ENCODE measurements at regions not wholly inside any gene's neighbourhood (a gene's known extent, or its start where the extent isn't known, plus 50 kb on each side); places are given as distances from the start of the nearest gene placed in this dataset.
"Not testable (repeated sequence)": the region's sequence is repeated elsewhere in the genome, so short reads cannot be mapped to it uniquely, and the experiment has no call there.

- no peak for DNase-seq
Measured at GRCh38 chr18:26648509-26649192, 100.3 kb upstream of the KCTD1 start.

DNA sequence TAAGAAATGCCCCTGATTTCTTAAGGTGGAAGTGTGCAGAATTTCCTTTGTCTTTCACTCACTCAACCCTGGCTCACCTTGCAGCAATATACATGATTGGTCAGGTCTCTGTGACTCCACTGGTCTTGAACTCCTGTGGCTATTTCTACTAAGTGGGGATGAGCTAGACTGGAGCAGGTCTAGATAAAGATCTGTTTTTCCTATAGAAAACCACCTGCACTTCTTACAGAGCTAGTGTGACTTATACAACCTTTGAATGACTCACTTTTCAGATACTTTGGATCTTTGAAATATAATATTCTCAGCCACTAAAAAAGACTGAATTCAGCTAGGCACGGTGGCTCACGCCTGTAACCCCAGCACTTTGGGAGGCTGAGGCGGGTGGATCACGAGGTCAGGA lies 98.5 kb upstream of the KCTD1 start:
- no peak for DNase-seq

DNA sequence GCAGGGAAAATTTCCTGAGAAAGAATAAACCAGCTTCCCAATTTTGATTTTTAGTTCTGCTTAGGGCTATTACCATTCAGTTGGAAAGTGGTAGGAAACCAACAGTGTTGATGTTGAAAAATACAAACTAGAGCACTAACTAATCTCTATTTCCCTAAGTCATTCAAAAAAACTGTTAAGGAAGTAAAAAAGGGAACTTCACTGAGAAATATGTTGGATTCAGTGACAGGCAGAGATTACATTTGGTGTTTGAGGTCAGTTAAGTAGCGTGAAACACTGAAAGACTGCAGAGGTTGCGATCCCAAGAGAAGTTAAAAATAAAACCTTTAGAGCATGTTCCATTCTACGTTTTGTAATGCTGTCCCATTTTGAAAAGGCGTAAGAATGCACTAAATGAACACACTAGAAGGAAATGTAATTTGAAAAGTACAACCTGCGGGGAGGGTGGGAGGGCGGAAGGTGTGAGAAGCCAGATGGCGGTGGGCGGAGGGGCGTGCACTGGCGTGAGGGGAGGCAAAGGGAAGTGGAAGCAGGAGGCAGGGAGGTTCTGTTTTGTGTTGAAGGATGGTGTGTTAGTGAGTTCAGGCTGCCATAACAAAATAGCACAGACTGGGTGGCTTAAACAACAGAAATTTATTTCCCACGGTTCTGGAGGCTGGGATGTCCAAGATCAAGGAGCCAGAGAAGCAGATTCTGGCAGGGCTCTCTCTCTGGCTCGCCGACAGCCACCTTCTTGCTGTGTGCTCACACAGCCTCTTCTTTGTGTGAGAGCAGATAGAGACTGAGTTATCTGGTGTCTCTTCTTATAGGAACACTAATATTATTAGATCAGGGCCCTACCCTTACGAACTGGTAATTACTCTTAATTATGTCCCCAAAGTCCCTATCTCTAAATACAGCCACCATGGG lies 94.3 kb upstream of the KCTD1 start:
- no peak for DNase-seq

DNA sequence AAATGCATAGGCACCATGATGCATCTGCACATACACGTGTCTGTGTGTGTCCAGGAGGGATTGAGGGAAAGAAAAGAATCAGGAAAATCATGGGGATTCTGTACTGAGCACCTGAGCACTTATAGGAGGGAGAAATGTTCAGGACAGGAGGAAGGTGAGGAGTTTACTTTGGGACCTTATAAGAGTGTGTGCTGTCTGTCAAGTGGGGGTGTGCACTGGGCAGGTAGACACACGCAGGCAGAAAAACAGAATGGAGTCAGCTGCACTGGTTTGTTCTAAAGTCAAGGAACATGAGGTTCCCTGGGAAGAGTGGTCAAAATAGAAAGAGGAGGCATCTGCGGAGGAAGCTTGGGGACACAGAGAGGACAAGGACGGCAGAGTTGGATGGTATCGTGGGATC lies 92.2 kb upstream of the KCTD1 start:
- no peak for DNase-seq

DNA sequence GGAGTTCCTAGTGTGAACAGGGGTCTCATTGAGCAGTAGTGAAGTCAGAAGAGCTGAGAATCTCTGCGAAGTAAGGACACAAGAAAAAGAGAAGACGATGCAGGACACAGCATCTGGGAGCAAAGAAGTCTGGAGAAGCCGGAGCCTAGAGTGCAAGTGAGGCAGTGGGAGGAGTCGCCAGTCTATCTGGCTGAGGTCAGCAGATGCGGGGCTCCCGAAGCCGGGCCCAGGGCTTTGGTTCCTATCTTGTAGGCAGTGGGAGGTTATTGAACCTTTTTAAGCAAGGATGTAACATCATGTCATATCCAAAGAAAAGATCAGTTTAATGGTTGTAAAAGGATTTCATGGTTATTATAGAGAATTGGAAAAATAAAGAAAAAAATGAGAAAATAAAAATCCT lies 90.8 kb upstream of the KCTD1 start:
- no peak for DNase-seq

- DNase-seq, result no peak
Measured at GRCh38 chr18:26637983-26638382, 89.6 kb upstream of the KCTD1 start.

GRCh38 chr18:26637324-26637723 lies 89.0 kb upstream of the KCTD1 start:
- DNase-seq, result no peak

- DNase-seq, result no peak
Measured at GRCh38 chr18:26635466-26635865, 87.1 kb upstream of the KCTD1 start.

DNA sequence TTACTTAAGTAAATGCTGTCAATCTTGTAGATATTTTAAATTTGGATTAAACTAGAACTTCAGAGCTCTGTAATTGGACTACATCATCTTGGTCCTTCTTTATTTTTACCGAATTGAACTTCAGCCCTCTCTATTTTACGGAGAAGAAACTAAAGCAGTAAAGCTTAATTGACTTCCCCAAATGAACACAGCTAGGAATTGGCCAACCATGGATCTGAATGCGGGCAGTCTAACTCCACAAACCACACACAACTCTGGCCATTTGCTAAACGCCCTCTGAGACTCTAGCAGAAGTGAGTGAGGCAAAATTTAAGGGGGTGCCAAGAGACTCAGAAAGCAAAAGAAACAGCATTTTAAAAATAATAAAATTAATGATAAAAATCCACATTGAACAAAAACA lies 86.3 kb upstream of the KCTD1 start:
- DNase-seq, result no peak

DNA sequence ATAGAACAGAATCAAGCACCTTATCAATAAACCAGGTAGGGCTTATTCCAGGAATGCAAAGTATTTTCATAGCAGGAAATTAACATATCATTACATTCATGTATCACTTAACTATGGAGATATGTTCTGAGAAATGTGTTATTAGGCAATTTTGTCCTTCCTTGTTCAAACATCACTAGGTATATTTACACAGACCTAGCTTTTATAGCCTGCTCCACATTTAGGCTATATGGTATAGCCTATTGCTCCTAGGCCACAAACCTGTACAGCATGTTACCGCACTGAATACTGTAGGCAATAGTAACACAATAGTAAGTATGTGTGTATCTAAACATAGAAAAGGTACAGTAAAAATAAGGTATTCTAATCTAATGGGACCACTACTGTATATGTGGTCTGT lies 82.8 kb upstream of the KCTD1 start:
- DNase-seq, result no peak

GRCh38 chr18:26630596-26630995 lies 82.2 kb upstream of the KCTD1 start:
- no peak for DNase-seq

- no peak for DNase-seq
Measured at GRCh38 chr18:26628017-26628416, 79.7 kb upstream of the KCTD1 start.

DNA sequence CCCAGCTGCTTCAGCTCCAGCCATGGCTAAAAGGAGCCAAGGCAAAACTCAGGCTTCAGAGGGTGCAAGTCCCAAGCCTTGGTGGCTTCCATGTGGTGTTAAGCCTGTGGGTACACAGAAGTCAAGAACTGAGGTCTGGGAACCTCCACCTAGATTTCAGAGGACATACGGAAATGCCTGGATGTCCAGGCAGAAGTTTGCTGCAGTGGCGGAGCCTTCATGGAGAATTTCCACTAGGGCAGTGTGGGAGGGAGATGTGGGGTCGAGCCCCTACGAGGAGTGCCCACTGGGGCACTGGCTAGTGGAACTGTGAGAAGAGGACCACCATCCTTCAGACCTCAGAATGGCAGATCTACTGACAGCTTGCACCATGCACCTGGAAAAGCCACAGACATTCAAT lies 76.1 kb upstream of the KCTD1 start:
- no peak for DNase-seq

DNA sequence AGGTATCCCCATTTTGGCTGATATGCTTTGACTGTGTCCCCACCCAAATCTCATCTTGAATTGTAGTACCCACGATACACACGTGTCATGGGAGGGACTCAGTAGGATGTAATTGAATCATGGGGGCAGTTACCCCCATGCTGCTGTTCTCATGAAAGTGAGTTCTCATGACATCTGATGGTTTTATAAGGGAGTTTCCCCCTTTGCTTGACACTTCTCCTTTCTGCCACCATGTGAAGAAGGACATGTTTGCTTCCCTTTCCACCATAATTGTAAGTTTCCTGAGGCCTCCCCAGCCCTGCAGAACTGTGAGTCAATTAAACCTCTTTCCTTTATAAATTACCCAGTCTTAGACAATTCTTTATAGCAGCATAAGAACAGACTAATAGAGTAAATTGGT lies 75.0 kb upstream of the KCTD1 start:
- DNase-seq, result not testable (repeated sequence)

- no peak for DNase-seq
Measured at GRCh38 chr18:26621161-26622026, 73.0 kb upstream of the KCTD1 start.

GRCh38 chr18:26619350-26619749 lies 71.0 kb upstream of the KCTD1 start:
- no peak for DNase-seq

- peak; percentile 14 for DNase-seq
Measured at GRCh38 chr18:26618135-26618534, 69.8 kb upstream of the KCTD1 start.

GRCh38 chr18:26617151-26617554 lies 68.8 kb upstream of the KCTD1 start:
- DNase-seq, result peak; percentile 98

GRCh38 chr18:26614374-26614773 lies 66.0 kb upstream of the KCTD1 start:
- no peak for DNase-seq

Data from NCI-H226 (cell line).